Left cardiac atrium (tissue), 4 donors: ENCODE measurements at regions not wholly inside any gene's neighbourhood (a gene's known extent, or its start where the extent isn't known, plus 50 kb on each side); places are given as distances from the start of the nearest gene placed in this dataset.

ENCODE experiments used
- ATAC-seq, 2 donors: fragments of 200-7000 bp; cut with Tn5 transposase; one replicate each; pipeline ENCODE4 v1.9.1; 2020; ENCODE audit warnings: mild to moderate bottlenecking in 2 of 2, moderate library complexity in 2 of 2
- DNase-seq: peaks from one replicate; pipeline ENCODE4 v3.0.0-alpha.2; 2020
- intact Hi-C, 2 donors: fragments of 100-400 bp; cut with DNase I; formaldehyde crosslinking; loops; one replicate each; pipeline versions ENCODE4 v1.14.1 to v1.15.1; 2022 to 2023
- donor health status: DM: no; HTN: yes; CAD: no.
- donor health status: DM: no; HTN: yes; CAD: no; lungs with severe emphysema.
- donor health status: DM: yes; HTN: yes; CAD: no.
- donor health status: Dilated cardiomyopathy.

- DNase-seq (no peak), ATAC-seq (no peak)
Measured at GRCh38 chr4:96092151-96092705, 252.3 kb downstream of the PDHA2 start.

DNA sequence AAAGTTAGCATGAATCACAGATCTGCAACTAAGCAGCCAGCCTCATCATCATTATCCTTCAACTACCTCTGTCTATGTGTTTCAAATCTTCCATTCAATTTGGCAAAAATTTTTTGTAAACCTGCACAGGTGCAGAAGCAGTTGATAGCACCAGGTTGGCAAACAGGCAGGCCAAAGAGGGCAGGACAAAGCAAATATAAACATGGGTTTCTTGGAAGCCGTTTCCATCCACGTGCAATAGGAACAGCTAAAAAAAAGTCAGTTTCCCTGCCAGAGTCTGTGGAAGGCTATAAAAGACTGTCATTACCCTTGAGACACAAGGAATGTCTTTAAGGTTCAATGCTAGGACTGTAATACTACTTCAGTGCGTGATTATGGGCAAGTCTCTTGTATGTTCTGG, 253.2 kb downstream of the PDHA2 start:
- no peak for ATAC-seq
- intact Hi-C loops: no loop called here

More at GRCh38 chr4:96092151-96092705, 252.3 kb downstream of the PDHA2 start:
- intact Hi-C loops: no loop called here

GRCh38 chr4:96093563-96093962, 253.7 kb downstream of the PDHA2 start:
- DNase-seq (no peak), ATAC-seq (no peak)
- intact Hi-C loops: no loop called here

More for the DNA sequence above, 253.2 kb downstream of the PDHA2 start:
- no peak for DNase-seq

DNA sequence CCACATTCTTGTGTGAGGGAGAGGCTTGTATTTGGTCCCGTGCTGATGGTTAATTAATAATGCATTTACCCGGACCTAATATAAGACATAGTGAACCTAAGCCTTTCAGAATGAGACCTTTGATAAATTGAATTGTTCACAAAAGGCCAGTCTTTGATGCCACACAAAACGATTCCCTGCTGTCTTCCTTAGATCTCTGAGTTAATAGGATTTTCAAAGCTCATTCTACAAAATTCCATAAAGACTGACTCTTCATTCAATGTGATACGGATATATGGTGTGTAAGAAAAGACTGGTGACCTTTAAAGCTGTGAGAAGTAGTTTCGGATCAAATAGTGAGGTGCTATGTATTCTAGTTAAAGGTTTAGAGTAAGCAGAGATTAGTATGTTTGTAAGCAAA, 254.3 kb downstream of the PDHA2 start:
- intact Hi-C loops: no loop called here
- no peak for DNase-seq

DNA sequence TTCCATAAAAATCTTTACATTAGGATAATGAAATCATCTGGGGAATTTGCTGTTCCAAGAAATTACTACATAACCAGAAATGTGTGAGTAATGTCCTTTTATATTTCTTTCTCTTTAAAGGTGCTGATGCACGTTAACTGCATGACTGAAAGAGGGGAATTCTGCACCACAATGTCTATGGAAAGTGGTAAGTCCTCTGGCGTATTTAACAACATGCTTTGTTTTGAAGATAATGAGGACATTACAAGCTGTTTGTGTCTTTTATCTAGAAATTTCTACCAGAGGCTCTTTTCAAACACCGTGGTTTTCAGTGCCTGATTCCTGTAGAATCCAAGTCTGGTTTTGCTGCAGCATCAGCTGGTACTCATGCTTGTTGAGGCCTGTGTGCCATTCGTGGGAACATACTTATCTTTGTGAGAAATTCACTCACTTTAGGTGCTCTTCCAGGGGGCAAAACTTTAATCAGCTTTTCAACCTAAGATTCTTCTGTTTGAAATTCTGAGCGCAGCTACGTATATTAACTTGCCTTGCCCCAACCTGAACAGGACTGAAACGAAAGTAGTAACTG, 257.2 kb downstream of the PDHA2 start:
- intact Hi-C loops: no loop called here
- ATAC-seq (no peak), DNase-seq (no peak)

More for the DNA sequence above, 254.3 kb downstream of the PDHA2 start:
- ATAC-seq: no peak

DNA sequence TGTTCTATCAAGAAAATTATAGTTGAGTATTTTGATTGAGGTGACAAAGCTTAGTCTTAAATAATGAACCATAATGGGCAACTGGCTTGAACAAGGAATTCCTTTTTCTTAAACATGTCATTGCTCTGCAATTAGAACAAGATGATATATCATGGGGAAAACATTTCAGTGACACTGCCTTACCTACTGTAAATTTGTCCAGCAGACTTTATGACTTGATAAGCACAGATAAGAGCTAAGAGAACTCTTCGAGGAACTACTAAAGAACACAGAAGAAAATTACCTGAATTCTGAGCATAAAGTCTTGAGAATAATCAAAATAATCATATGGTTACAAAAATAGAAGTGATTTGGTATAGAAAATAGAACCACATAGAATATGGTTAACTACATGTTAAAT, 257.8 kb downstream of the PDHA2 start:
- intact Hi-C loops: no loop called here
- no peak for DNase-seq
- ATAC-seq: no peak

DNA sequence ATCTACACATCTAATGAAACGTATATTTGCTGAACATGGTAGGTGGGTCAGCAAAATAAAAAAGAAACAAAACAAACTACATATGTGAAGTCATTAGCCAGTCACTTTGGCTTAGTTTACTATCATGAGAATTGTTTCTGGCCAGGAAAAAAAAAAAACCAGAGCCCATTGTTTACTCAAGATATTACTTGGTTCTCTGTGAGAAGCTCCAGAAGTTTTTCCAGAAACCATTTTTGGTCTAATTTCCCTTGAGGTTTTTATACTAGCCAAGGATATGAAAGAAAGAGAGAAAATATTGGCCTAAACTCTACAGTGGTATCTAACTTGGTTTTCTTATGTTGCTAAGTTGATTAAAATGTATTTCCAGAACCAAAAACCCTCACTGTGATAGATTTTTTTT, 259.1 kb downstream of the PDHA2 start:
- intact Hi-C loops: no loop called here
- DNase-seq (no peak), ATAC-seq (no peak)

- ATAC-seq: peak in 1 of 2 donors; percentile 85
- intact Hi-C loops: no loop called here
- DNase-seq: peak; percentile 11
Measured at GRCh38 chr4:96102541-96103026, 262.7 kb downstream of the PDHA2 start.

- intact Hi-C loops: no loop called here
- no peak for DNase-seq
- peak in 1 of 2 donors; percentile 71 for ATAC-seq
Measured at GRCh38 chr4:96103086-96103485, 263.2 kb downstream of the PDHA2 start.

- intact Hi-C loops: no loop called here
- DNase-seq: no peak
- ATAC-seq: no peak
Measured at GRCh38 chr4:96108146-96108545, 268.3 kb downstream of the PDHA2 start.

GRCh38 chr4:96112631-96113030, 272.7 kb downstream of the PDHA2 start:
- DNase-seq: no peak
- ATAC-seq: no peak
- intact Hi-C loops: no loop called here

DNA sequence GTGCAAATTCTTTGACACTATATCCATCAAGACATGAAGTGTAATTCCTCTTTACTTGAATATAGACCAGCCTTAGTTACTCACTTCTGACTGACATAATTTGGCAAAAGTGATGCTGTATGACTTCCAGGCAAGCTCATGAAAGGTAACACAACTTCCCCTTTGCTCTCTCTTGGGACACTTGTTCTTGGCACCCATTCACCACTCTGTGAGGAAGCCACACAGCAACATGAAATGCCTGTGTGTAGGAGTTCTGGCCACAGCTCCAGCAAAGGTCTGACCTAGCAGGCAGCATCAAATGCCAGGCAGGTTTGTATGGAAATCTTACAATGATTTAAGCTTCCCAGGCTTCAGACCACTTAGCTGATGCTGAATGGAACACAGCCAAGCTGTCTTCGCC, 280.3 kb downstream of the PDHA2 start:
- intact Hi-C loops: no loop called here

DNA sequence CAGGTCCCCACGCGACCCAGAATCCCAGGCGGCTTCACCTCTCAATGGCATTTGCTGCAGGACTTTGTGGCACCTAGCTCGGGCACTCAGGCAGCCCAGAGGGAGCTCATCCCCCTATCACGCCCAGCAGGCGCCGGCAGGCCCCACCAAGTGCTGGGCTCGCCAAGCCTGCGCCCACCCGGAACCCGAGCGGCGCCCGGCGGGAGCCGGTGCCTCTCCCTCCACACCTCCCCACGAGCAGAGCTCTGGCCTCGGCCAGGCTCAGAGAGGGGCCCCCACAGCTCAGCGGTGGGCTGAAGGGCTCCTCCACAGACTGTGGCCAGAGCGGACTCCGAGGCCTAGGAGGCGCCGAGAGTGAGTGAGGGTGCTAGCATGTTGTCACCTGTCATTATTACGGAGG, 286.3 kb downstream of the PDHA2 start:
- intact Hi-C loops: no loop called here
- no peak for ATAC-seq
- DNase-seq: no peak

More for the DNA sequence above, 280.3 kb downstream of the PDHA2 start:
- no peak for DNase-seq
- no peak for ATAC-seq

DNA sequence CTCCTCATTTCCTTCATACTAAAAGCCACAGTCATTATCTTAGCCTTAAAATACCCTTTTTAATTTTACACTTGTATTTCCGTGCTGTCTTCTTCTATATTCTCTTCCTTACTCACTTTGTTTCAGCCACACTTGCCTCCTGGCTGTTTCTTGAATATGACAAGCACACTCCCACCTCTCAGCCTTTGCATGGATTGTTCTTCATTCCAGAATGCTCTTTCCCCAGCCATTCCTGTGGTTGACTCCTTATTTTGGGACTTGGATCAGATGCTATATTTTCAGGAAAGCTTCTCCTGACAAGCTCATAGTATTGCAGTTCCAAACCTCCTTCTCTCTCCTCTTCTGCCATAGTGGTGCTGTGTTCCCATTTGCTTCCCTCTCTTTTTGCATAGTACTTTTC, 291.3 kb downstream of the PDHA2 start:
- intact Hi-C loops: no loop called here
- ATAC-seq (no peak), DNase-seq (no peak)

DNA sequence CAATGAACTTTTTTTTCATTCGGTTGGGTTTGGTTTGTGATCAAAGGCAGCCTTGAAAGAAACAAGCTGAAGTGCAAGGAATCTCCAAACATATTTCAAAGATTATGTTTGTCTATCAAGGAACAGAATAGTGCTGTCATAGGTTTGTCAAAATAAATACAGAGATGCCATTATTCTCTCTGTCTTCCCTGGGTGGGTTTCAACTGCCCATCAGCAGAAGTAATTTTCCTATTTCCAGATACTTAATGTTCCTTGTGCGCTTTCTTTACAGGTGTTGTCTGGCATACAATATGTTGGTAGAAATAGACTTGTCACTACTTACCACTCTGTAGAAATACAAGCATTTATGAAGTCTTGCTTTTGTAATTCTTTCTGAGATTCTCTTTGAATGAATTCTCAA, 294.9 kb downstream of the PDHA2 start:
- ATAC-seq (no peak), DNase-seq (no peak)
- intact Hi-C loops: no loop called here

- no peak for DNase-seq
- no peak for ATAC-seq
- intact Hi-C loops: no loop called here
Measured at GRCh38 chr4:96136056-96136455, 296.2 kb downstream of the PDHA2 start.

DNA sequence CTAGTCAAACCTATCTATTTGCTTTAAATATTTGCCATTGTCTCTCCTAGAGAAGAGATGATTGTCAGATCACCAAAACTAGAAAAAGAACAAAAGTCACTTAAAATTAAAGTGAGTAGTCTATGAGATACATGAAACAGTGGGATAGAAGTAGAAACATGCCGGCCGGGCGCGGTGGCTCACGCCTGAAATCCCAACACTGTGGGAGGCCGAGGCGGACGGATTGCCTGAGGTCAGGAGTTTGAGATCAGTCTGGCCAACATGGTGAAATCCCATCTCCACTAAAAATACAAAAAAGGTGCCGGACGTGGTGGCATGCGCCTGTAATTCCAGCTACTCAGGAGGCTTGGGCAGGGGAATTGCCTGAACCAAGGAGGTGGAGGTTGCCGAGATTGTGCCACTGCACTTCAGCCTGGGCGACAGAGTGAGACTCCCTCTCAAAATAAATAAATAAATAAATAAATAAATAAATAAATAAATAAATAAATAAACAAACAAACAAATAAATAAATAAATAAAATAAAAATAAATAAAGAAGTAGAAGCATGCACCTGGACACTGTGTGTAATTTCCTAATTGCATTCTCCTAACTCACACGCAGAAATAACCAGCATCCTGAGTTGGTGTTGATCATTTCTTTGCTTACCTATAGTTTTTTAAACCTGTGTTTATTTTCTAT, 299.5 kb downstream of the PDHA2 start:
- intact Hi-C loops: no loop called here
- DNase-seq (no peak), ATAC-seq (no peak)

- intact Hi-C loops: no loop called here
- ATAC-seq (no peak), DNase-seq (no peak)
Measured at GRCh38 chr4:96145601-96146000, 305.7 kb downstream of the PDHA2 start.

GRCh38 chr4:96146686-96147085, 306.8 kb downstream of the PDHA2 start:
- DNase-seq: no peak
- intact Hi-C loops: no loop called here
- no peak for ATAC-seq

DNA sequence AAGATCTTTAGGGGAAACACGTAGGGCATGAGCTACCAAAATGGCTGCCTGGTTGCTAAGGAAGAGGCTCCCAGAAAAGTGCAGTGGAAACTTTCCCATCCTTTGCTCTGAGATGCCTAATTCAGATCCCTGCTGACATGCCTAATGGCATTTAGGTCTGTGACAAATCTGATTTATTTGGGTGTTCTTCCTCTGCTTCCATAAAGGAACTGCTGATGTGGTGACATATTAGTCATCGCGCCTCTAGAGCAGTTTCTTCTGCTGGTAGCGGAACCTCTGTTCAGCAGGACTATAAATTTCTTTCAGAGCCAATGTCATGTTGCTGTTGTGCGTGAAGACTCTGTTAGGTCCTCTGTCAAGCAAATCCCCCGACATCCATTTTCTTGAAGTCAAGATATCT, 310.0 kb downstream of the PDHA2 start:
- intact Hi-C loops: no loop called here
- DNase-seq (no peak), ATAC-seq (peak in 1 of 2 donors; percentile 26)

- intact Hi-C loops: no loop called here
- ATAC-seq (peak in 1 of 2 donors; percentile 48), DNase-seq (no peak)
Measured at GRCh38 chr4:96150466-96150865, 310.6 kb downstream of the PDHA2 start.
